ENCODE measurements at regions not wholly inside any gene's neighbourhood (a gene's known extent, or its start where the extent isn't known, plus 50 kb on each side); places are given as distances from the start of the nearest gene placed in this dataset.

DNA sequence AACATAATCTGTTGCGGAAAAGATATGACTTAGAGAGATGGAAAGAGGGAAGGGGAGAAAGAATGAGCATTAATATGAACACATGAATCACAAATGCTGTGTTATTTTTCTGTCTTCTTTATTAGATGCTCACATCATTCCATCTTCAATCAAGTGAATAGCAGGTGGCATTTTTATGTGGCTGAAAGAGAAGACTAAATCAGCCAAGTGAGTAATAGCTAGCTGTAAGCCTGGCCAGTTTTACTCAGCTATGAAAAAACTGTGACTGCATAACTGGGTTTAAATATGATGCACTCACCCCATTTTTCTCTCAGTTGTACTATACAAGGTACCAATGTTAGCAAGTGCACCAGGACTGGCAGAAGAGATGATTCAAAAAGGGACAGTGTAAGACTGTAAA, 571.1 kb downstream of the JRKL start:
- TF ChIP-seq, protein P1, sequence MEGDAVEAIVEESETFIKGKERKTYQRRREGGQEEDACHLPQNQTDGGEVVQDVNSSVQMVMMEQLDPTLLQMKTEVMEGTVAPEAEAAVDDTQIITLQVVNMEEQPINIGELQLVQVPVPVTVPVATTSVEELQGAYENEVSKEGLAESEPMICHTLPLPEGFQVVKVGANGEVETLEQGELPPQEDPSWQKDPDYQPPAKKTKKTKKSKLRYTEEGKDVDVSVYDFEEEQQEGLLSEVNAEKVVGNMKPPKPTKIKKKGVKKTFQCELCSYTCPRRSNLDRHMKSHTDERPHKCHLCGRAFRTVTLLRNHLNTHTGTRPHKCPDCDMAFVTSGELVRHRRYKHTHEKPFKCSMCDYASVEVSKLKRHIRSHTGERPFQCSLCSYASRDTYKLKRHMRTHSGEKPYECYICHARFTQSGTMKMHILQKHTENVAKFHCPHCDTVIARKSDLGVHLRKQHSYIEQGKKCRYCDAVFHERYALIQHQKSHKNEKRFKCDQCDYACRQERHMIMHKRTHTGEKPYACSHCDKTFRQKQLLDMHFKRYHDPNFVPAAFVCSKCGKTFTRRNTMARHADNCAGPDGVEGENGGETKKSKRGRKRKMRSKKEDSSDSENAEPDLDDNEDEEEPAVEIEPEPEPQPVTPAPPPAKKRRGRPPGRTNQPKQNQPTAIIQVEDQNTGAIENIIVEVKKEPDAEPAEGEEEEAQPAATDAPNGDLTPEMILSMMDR (optimal IDR thresholded peaks at IDR 0.05 in 1 of 3, IDR thresholded peaks at IDR 0.05 in 1 of 3, conservative IDR thresholded peaks at IDR 0.05 in 1 of 3; ENCODE audit: extremely low read depth in 1 of 3, insufficient read depth in 2 of 3, low read length in 3 of 3): no peak
- TF ChIP-seq EZH2 (IDR thresholded peaks at IDR 0.05; ENCODE audit: low read length): no peak
